Panc1 (cell line): ENCODE measurements at regions not wholly inside any gene's neighbourhood (a gene's known extent, or its start where the extent isn't known, plus 50 kb on each side); places are given as distances from the start of the nearest gene placed in this dataset.

ENCODE experiments used
- ATAC-seq: fragments of 200-7000 bp; cut with Tn5 transposase; 2 replicates; pipeline ENCODE4 v1.9.1; 2020; ENCODE audit warnings: mild to moderate bottlenecking, moderate library complexity
- BruUV-seq: library from RNA; stranded (reverse); fragments of 400-500 nt; replicated peaks from 2 replicates; lab custom pipeline; 2021; lab: Mats Ljungman, UMichigan
- CTCF ChIA-PET: fragments of 300-600 bp; sonication (Branson Sonifier 250); formaldehyde crosslinking; loops from one replicate; lab custom pipeline; 2022; ENCODE audit warnings: antibody characterized with exemption; lab: Charles Lee
- POLR2A ChIA-PET: fragments of 300-600 bp; sonication (Branson Sonifier 250); formaldehyde crosslinking; loops from one replicate; lab custom pipeline; 2022; ENCODE audit warnings: antibody characterized with exemption; lab: Charles Lee
- DNase-seq: peaks from one replicate; pipeline ENCODE4 v3.0.0-alpha.2; 2010; ENCODE audit warnings: low read depth, low spot score
- H3K27ac ChIP-seq: 2 replicates; pipeline ENCODE4 v1.5.1; 2011; ENCODE audit warnings: mild to moderate bottlenecking, low read length, inconsistent platforms
- H3K27me3 ChIP-seq: fragments of 200-500 bp; sonication (Bioruptor generic); 2 replicates; pipeline ENCODE4 v1.6.0; 2014; ENCODE audit warnings: low read length, inconsistent platforms; ENCODE audit not compliant: control insufficient read depth, insufficient read depth
- H3K36me3 ChIP-seq: fragments of 200-500 bp; sonication (Bioruptor generic); 2 replicates; pipeline ENCODE4 v1.5.1; 2014; ENCODE audit warnings: inconsistent platforms, mild to moderate bottlenecking, low read length, moderate library complexity; ENCODE audit not compliant: control insufficient read depth, insufficient read depth
- H3K4me1 ChIP-seq: 2 replicates; pipeline ENCODE4 v1.5.1; 2011; ENCODE audit warnings: inconsistent platforms, mild to moderate bottlenecking, low read length, moderate library complexity; ENCODE audit not compliant: control insufficient read depth, insufficient read depth
- H3K4me3 ChIP-seq, 2 experiments: 2 replicates each; pipeline ENCODE4 v1.5.1; 2011 to 2012; ENCODE audit warnings: low read depth in 2 of 2, low read length in 2 of 2, mild to moderate bottlenecking in 2 of 2, inconsistent platforms in 1 of 2, moderate library complexity in 1 of 2
- H3K9me3 ChIP-seq: fragments of 200-500 bp; sonication (Bioruptor generic); 2 replicates; pipeline ENCODE4 v1.5.1; 2014; ENCODE audit warnings: low read depth, mild to moderate bottlenecking, inconsistent platforms, low read length, moderate library complexity; ENCODE audit not compliant: control insufficient read depth, insufficient read depth
- CTCF ChIP-seq: fragments of 450-650 bp; IDR thresholded peaks from 2 replicates; pipeline ENCODE4 v1.5.1; 2017; ENCODE audit warnings: mild to moderate bottlenecking
- POLR2AphosphoS5 ChIP-seq: IDR thresholded peaks from 2 replicates; pipeline ENCODE4 v1.6.1; 2012; ENCODE audit warnings: mild to moderate bottlenecking, low read depth, low read length, moderate library complexity
- REST ChIP-seq, 2 experiments: IDR thresholded peaks; 2 replicates each; pipeline ENCODE4 v1.6.1; 2011 to 2012; ENCODE audit warnings: low read depth in 2 of 2, control low read depth in 1 of 2, low read length in 1 of 2, mild to moderate bottlenecking in 1 of 2, moderate library complexity in 1 of 2; ENCODE audit not compliant: insufficient read depth in 1 of 2
- SIN3A ChIP-seq: IDR thresholded peaks from 2 replicates; pipeline ENCODE4 v1.6.1; 2012; ENCODE audit warnings: low read depth, mild to moderate bottlenecking, low read length, moderate library complexity, borderline replicate concordance; ENCODE audit not compliant: insufficient read depth
- TCF7L2 ChIP-seq: IDR thresholded peaks from 2 replicates; pipeline ENCODE4 v1.6.1; 2011; ENCODE audit warnings: mild to moderate bottlenecking, low read depth, low read length, inconsistent platforms
- in situ Hi-C: cut with HindIII; loops from 2 replicates; pipeline ENCODE4 v1.10.0; 2016; ENCODE audit warnings: low sequenced_read_pairs, low pct_unique_long_range_greater_than_20kb
- intact Hi-C: fragments of 100-400 bp; cut with micrococcal nuclease; formaldehyde crosslinking; loops from one replicate; pipeline ENCODE4 v1.10.0; 2022; ENCODE audit not compliant: unreplicated experiment

- ATAC-seq (no peak), DNase-seq (no peak)
- Histone ChIP-seq H3K27me3 (no peaks in the 10 kb centered on the region), H3K4me3 (no peak overlapping the region), H3K36me3 (no peaks in the 10 kb centered on the region), H3K4me1 (no peaks in the 10 kb centered on the region), H3K9me3 (no peaks in the 10 kb centered on the region), H3K27ac (no peak overlapping the region)
- ChIA-PET CTCF (no interaction called here), POLR2A (interaction anchor here (0.6 kb wide), 1 partner anchor 13 kb away, joined by 3 read pairs; no protein-coding TSS in a partner anchor)
- in situ Hi-C loops (no loop called here), intact Hi-C loops (no loop called here)
- BruUV-seq, result no TSS peak
- no peak for TF ChIP-seq CTCF
- no peak for TF ChIP-seq POLR2AphosphoS5
- TF ChIP-seq TCF7L2, result no peak
- TF ChIP-seq REST (IDR thresholded peaks at IDR 0.05; ENCODE audit: insufficient read depth in 1 of 2, low read depth in 2 of 2, low read length in 1 of 2), result no peak
- no peak for TF ChIP-seq SIN3A
Observed at GRCh38 chr14:25944020-25944419, 653.8 kb downstream of the NOVA1 start.

GRCh38 chr14:25943329-25943728, 654.5 kb downstream of the NOVA1 start:
- DNase-seq (no peak), ATAC-seq (no peak)
- no TSS peak for BruUV-seq
- no peak overlapping the region for H3K4me3 ChIP-seq
- no peak overlapping the region for H3K27ac ChIP-seq
- TF ChIP-seq TCF7L2 (no peak), SIN3A (no peak), REST (IDR thresholded peaks at IDR 0.05; ENCODE audit: insufficient read depth in 1 of 2, low read depth in 2 of 2, low read length in 1 of 2) (no peak)
- H3K27me3 ChIP-seq, result no peaks in the 10 kb centered on the region
- in situ Hi-C loops (no loop called here), intact Hi-C loops (no loop called here)
- no peaks in the 10 kb centered on the region for H3K9me3 ChIP-seq
- ChIA-PET POLR2A (no interaction called here), CTCF (no interaction called here)
- H3K36me3 ChIP-seq, result no peaks in the 10 kb centered on the region
- H3K4me1 ChIP-seq, result no peaks in the 10 kb centered on the region
